Erythroblast (primary cell): ENCODE measurements at regions not wholly inside any gene's neighbourhood (a gene's known extent, or its start where the extent isn't known, plus 50 kb on each side); places are given as distances from the start of the nearest gene placed in this dataset.

Experiments
- GATA1 ChIP-seq: IDR thresholded peaks from 2 replicates; pipeline ENCODE4 v1.6.1; 2011; ENCODE audit warnings: low read depth, mild to moderate bottlenecking, control low read depth, low read length, moderate library complexity
- POLR2A ChIP-seq: IDR thresholded peaks from 2 replicates; pipeline ENCODE4 v1.6.1; 2011; ENCODE audit warnings: mild to moderate bottlenecking, low read length

DNA sequence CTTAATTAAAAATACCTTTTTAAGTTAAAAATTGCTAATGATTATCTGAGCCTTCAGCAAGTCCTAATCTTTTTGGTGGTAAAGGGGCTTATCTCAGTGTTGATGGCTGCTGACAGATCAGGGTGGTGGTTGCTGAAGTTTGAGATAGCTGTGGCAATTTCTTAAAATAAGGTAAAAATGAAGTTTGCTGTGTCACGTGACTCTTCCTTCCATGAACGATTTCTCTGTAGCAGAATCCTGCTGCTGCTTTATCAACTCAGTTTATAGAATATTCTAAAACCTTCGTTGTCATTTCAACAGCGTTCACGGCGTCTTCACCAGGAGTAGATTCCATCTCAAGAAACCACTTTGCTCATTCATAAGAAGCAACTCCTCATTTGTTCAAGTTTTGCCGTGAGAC is 110.1 kb downstream of the SUCNR1 start:
- TF ChIP-seq POLR2A (no peak), GATA1 (no peak)
